NT2/D1 (cell line): ENCODE measurements at regions not wholly inside any gene's neighbourhood (a gene's known extent, or its start where the extent isn't known, plus 50 kb on each side); places are given as distances from the start of the nearest gene placed in this dataset.
"Not testable (repeated sequence)": the region's sequence is repeated elsewhere in the genome, so short reads cannot be mapped to it uniquely, and the experiment has no call there.

Source experiments
- SUZ12 ChIP-seq: IDR thresholded peaks from 2 replicates; pipeline ENCODE4 v1.6.1; 2011; ENCODE audit not compliant: insufficient read length, insufficient read depth; ENCODE audit errors: extremely low read depth
- YY1 ChIP-seq: IDR thresholded peaks from 2 replicates; pipeline ENCODE4 v1.6.1; 2011; ENCODE audit not compliant: insufficient read length, insufficient read depth
- ZNF274 ChIP-seq: IDR thresholded peaks from 2 replicates; pipeline ENCODE4 v1.6.1; 2011; ENCODE audit warnings: mild to moderate bottlenecking, low read depth, low read length

DNA sequence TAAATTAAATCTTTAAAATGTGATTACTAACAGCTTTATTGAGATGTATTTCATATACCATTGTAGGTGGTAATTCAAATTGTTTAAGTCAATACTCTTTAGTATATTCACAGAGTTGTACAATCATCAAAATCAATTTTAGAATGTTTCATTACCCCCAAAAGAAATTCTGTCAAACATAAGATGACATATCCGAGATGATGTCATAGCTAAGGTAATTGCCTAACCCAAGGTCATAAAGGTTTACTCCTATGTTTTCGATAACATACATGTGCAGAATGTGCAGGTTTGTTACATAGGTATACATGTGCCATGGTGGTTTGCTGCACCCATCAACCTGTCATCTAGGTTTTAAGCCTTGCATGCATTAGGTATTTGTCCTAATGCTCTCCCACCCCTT, 1392.0 kb upstream of the GOT2 start:
- TF ChIP-seq YY1, SUZ12, ZNF274: not testable (repeated sequence)
